Hepatocyte (in vitro differentiated cells): ENCODE measurements at regions not wholly inside any gene's neighbourhood (a gene's known extent, or its start where the extent isn't known, plus 50 kb on each side); places are given as distances from the start of the nearest gene placed in this dataset.

Experiments
- DNase-seq: peaks from one replicate; pipeline ENCODE4 v3.0.0-alpha.2; 2016; ENCODE audit warnings: low spot score
- H2AFZ ChIP-seq: fragments of 200-600 bp; sonication (generic); 2 replicates; pipeline ENCODE4 v1.6.0; 2016; ENCODE audit warnings: antibody characterized with exemption, mild to moderate bottlenecking
- H3K27ac ChIP-seq: fragments of 200-600 bp; sonication (generic); 2 replicates; pipeline ENCODE4 v1.5.1; 2016; ENCODE audit warnings: mild to moderate bottlenecking
- H3K27me3 ChIP-seq: fragments of 200-600 bp; sonication (generic); 2 replicates; pipeline ENCODE4 v1.6.1; 2016
- H3K36me3 ChIP-seq: fragments of 200-600 bp; sonication (generic); replicated peaks from 2 replicates; pipeline ENCODE4 v1.5.1; 2016; ENCODE audit warnings: low read depth; ENCODE audit not compliant: insufficient read depth
- H3K4me1 ChIP-seq: fragments of 200-600 bp; sonication (generic); 2 replicates; pipeline ENCODE4 v1.5.1; 2016; ENCODE audit warnings: mild to moderate bottlenecking, moderate library complexity; ENCODE audit not compliant: insufficient read depth
- H3K4me2 ChIP-seq: fragments of 200-600 bp; sonication (generic); 2 replicates; pipeline ENCODE4 v1.6.0; 2016
- H3K4me3 ChIP-seq: fragments of 200-600 bp; sonication (generic); 2 replicates; pipeline ENCODE4 v1.5.1; 2016; ENCODE audit warnings: mild to moderate bottlenecking
- H3K79me2 ChIP-seq: fragments of 200-600 bp; sonication (generic); 2 replicates; pipeline ENCODE4 v1.6.0; 2017; ENCODE audit warnings: mild to moderate bottlenecking
- H3K9me2 ChIP-seq: fragments of 200-600 bp; sonication (generic); replicated peaks from 2 replicates; pipeline ENCODE4 v1.6.0; 2017; ENCODE audit warnings: mild to moderate bottlenecking; ENCODE audit not compliant: insufficient read depth
- H3K9me3 ChIP-seq: fragments of 200-600 bp; sonication (generic); 2 replicates; pipeline ENCODE4 v1.5.1; 2016; ENCODE audit warnings: low read depth, mild to moderate bottlenecking
- H4K20me1 ChIP-seq: fragments of 200-600 bp; sonication (generic); 2 replicates; pipeline ENCODE4 v1.6.0; 2016; ENCODE audit warnings: mild to moderate bottlenecking; ENCODE audit not compliant: insufficient read depth, poor library complexity, severe bottlenecking
- EZH2 ChIP-seq: fragments of 200-600 bp; sonication (generic); IDR thresholded peaks from 2 replicates; pipeline ENCODE4 v1.6.1; 2016; ENCODE audit warnings: antibody characterized with exemption, mild to moderate bottlenecking, borderline replicate concordance
- EZH2phosphoT487 ChIP-seq: fragments of 200-600 bp; sonication (generic); IDR thresholded peaks from one replicate; pipeline ENCODE4 v1.6.1; 2018; ENCODE audit warnings: antibody characterized with exemption, mild to moderate bottlenecking, low read depth, moderate library complexity; ENCODE audit not compliant: unreplicated experiment, severe bottlenecking
- WGBS: methylation state at CpG from one replicate; pipeline ENCODE4 v1.1.6; 2016; ENCODE audit warnings: low lambda C conversion rate; ENCODE audit errors: missing lambda C conversion rate; 5-methylcytosine and 5-hydroxymethylcytosine counted together
- TF ChIP-seq, protein P1 (sequence below): fragments of 200-600 bp; sonication (generic); IDR thresholded peaks from 2 replicates; pipeline ENCODE4 v1.5.1; 2016; ENCODE audit warnings: antibody characterized with exemption, mild to moderate bottlenecking; ENCODE audit not compliant: poor library complexity

DNA sequence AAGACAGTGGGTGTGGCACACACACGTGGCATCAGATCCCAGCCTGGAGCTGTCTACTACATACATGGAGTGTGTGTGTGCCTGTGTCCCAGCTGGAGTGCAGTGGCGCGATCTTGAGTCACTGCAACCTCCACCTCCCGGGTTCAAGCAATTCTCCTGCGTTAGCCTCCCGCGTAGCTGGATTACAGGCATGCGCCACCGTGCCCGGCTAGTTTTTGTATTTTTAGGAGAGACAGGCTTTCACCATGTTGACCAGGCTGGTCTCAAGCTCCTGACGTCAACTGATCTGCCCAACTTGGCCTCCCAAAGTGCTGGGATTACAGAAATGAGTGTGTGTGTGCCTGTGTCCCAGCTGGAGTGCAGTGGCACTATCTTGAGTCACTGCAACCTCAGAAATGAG is 108.8 kb downstream of the IL12A start:
- H3K4me3 ChIP-seq, result no peak overlapping the region
- DNase-seq, result no peak
- TF ChIP-seq EZH2phosphoT487 (no peak), EZH2 (no peak)
- TF ChIP-seq, protein P1, sequence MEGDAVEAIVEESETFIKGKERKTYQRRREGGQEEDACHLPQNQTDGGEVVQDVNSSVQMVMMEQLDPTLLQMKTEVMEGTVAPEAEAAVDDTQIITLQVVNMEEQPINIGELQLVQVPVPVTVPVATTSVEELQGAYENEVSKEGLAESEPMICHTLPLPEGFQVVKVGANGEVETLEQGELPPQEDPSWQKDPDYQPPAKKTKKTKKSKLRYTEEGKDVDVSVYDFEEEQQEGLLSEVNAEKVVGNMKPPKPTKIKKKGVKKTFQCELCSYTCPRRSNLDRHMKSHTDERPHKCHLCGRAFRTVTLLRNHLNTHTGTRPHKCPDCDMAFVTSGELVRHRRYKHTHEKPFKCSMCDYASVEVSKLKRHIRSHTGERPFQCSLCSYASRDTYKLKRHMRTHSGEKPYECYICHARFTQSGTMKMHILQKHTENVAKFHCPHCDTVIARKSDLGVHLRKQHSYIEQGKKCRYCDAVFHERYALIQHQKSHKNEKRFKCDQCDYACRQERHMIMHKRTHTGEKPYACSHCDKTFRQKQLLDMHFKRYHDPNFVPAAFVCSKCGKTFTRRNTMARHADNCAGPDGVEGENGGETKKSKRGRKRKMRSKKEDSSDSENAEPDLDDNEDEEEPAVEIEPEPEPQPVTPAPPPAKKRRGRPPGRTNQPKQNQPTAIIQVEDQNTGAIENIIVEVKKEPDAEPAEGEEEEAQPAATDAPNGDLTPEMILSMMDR, result no peak
- H4K20me1 ChIP-seq, result no peaks in the 10 kb centered on the region
- no peaks in the 10 kb centered on the region for H3K4me1 ChIP-seq
- 91% methylated on average over 11 of the region's 11 CpGs for WGBS
- H3K9me3 ChIP-seq, result no peaks in the 10 kb centered on the region
- H3K27me3 ChIP-seq, result no peaks in the 10 kb centered on the region
- no peak overlapping the region for H3K27ac ChIP-seq
- no peak overlapping the region for H2AFZ ChIP-seq
- no peaks in the 10 kb centered on the region for H3K79me2 ChIP-seq
- H3K4me2 ChIP-seq, result no peak overlapping the region
- H3K36me3 ChIP-seq, result no peaks in the 10 kb centered on the region
- H3K9me2 ChIP-seq, result no peaks in the 10 kb centered on the region

DNA sequence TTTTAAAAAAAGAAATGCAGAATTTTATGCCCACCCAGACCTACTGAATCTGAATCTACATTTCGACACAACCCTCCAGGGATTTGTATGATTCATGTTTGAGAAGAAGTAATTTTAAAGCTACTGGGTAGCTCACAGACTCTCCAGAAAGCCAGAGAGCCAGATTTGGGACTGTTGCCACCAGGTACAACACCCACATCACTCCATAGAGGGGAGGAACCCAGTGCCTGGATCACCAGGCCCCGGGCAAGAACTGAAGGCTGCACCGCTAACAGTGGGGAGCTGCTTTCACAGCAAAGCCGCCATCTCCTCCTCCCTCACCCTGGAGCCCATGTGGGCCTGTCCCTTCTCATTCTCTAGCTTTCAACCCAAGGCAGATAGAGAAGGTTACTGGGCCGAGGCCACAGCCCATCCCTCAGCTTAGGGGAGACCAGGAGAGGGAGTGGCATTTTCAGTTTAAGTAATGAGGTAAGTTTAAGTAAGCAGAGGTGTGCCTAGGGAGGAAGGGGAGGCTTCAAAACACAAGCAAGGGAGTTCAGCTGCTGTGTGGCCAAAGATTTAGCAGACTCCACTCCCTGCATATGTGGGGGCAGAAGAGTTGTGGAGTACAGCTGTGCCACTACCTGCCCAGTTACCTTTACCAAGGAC is 109.8 kb downstream of the IL12A start:
- DNase-seq, result no peak
- Histone ChIP-seq H3K27me3 (no peaks in the 10 kb centered on the region), H3K9me2 (no peaks in the 10 kb centered on the region), H3K9me3 (no peaks in the 10 kb centered on the region), H3K4me3 (no peak overlapping the region), H3K36me3 (no peaks in the 10 kb centered on the region), H3K79me2 (no peaks in the 10 kb centered on the region), H2AFZ (no peak overlapping the region), H3K27ac (no peak overlapping the region), H3K4me1 (no peaks in the 10 kb centered on the region), H4K20me1 (no peaks in the 10 kb centered on the region), H3K4me2 (no peak overlapping the region)
- WGBS, result 85% methylated on average over 5 of the region's 5 CpGs
- TF ChIP-seq, protein P1, result no peak
- TF ChIP-seq EZH2, result no peak
- no peak for TF ChIP-seq EZH2phosphoT487

DNA sequence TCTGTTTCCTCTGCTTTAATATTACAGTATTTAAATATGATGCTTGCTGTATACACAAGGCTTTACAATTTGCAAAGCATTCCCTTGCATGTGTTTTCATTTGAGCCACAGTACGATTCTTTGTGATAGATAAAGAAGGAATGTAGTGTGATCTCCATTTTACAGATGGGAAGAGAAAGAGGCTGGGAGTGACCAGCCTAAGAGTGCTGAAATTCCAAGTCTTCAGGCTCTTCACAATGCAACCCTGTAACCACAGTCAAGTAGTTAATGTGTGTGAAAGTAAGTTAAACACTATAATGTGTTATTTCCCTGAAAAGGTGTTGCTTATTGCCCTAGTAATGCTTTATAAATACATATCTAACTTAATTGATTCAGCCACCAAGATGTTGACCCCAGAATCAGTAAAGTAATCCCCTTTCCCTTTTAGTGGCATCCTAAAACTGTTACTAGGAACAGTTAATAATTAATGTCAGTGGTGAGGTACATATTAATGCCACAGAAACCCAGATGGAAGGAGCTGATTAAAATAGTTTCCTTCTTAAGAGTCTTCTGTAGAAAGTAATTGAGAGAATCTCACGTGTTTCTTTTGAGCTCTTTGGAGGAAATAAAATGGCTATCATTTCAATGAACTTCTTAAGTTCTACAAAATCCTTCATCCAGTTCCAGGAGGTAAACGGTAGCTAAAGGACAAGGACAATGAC is 110.4 kb downstream of the IL12A start:
- Histone ChIP-seq H3K9me2 (no peaks in the 10 kb centered on the region), H3K4me1 (no peaks in the 10 kb centered on the region), H3K27me3 (no peaks in the 10 kb centered on the region), H3K4me3 (no peak overlapping the region), H2AFZ (no peak overlapping the region), H3K27ac (no peak overlapping the region), H3K79me2 (no peaks in the 10 kb centered on the region), H4K20me1 (no peaks in the 10 kb centered on the region), H3K4me2 (no peak overlapping the region), H3K9me3 (no peaks in the 10 kb centered on the region), H3K36me3 (no peaks in the 10 kb centered on the region)
- 47% methylated on average over 3 of the region's 3 CpGs for WGBS
- TF ChIP-seq, protein P1, result no peak
- TF ChIP-seq EZH2, result no peak
- no peak for TF ChIP-seq EZH2phosphoT487
- no peak for DNase-seq
